SK-N-SH (cell line): ENCODE measurements at regions not wholly inside any gene's neighbourhood (a gene's known extent, or its start where the extent isn't known, plus 50 kb on each side); places are given as distances from the start of the nearest gene placed in this dataset.

ENCODE experiments used
- CTCF ChIP-seq: fragments of 200-600 bp; sonication (generic); IDR thresholded peaks from 2 replicates; pipeline ENCODE4 v1.6.1; 2017; ENCODE audit warnings: antibody characterized with exemption, mild to moderate bottlenecking, moderate library complexity
- FOXM1 ChIP-seq: IDR thresholded peaks from 2 replicates; pipeline ENCODE4 v1.4.0; 2012; ENCODE audit warnings: low read depth, mild to moderate bottlenecking
- MXI1 ChIP-seq: IDR thresholded peaks from 2 replicates; pipeline ENCODE4 v1.6.1; 2012; ENCODE audit warnings: mild to moderate bottlenecking, low read depth, low read length, improper control_type of control experiment

GRCh38 chr22:47539374-47539773, 776.9 kb downstream of the TBC1D22A start:
- TF ChIP-seq MXI1 (no peak), CTCF (no peak), FOXM1 (no peak)
